ENCODE measurements at regions not wholly inside any gene's neighbourhood (a gene's known extent, or its start where the extent isn't known, plus 50 kb on each side); places are given as distances from the start of the nearest gene placed in this dataset.

DNA sequence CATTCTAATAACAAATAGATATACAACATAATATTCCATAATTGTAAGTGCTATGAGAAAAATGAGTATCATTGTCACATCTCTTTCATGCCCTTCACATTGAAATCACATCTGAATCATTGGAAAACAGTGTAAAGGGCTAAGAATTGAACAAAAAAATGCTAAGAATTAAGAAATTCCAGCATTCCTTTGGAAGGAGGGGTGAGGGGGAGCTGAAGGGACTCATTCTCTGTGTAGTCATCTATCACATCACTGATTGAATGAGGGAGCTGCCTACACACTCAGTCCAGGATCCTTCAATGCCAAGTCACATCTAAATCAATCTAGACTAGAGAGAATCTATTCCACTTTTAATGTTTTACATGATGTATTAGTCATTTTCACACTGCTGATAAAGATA, 286.6 kb downstream of the DTWD2 start:
- no peaks in the 10 kb centered on the region for H3K27me3 ChIP-seq (ENCODE audit: insufficient read depth)
- ATAC-seq (no peak), DNase-seq (ENCODE audit: low spot score) (no peak)
- H3K9me3 Mint-ChIP-seq: peaks cover 36% of the 10 kb centered on the region
- TF ChIP-seq, protein P1, sequence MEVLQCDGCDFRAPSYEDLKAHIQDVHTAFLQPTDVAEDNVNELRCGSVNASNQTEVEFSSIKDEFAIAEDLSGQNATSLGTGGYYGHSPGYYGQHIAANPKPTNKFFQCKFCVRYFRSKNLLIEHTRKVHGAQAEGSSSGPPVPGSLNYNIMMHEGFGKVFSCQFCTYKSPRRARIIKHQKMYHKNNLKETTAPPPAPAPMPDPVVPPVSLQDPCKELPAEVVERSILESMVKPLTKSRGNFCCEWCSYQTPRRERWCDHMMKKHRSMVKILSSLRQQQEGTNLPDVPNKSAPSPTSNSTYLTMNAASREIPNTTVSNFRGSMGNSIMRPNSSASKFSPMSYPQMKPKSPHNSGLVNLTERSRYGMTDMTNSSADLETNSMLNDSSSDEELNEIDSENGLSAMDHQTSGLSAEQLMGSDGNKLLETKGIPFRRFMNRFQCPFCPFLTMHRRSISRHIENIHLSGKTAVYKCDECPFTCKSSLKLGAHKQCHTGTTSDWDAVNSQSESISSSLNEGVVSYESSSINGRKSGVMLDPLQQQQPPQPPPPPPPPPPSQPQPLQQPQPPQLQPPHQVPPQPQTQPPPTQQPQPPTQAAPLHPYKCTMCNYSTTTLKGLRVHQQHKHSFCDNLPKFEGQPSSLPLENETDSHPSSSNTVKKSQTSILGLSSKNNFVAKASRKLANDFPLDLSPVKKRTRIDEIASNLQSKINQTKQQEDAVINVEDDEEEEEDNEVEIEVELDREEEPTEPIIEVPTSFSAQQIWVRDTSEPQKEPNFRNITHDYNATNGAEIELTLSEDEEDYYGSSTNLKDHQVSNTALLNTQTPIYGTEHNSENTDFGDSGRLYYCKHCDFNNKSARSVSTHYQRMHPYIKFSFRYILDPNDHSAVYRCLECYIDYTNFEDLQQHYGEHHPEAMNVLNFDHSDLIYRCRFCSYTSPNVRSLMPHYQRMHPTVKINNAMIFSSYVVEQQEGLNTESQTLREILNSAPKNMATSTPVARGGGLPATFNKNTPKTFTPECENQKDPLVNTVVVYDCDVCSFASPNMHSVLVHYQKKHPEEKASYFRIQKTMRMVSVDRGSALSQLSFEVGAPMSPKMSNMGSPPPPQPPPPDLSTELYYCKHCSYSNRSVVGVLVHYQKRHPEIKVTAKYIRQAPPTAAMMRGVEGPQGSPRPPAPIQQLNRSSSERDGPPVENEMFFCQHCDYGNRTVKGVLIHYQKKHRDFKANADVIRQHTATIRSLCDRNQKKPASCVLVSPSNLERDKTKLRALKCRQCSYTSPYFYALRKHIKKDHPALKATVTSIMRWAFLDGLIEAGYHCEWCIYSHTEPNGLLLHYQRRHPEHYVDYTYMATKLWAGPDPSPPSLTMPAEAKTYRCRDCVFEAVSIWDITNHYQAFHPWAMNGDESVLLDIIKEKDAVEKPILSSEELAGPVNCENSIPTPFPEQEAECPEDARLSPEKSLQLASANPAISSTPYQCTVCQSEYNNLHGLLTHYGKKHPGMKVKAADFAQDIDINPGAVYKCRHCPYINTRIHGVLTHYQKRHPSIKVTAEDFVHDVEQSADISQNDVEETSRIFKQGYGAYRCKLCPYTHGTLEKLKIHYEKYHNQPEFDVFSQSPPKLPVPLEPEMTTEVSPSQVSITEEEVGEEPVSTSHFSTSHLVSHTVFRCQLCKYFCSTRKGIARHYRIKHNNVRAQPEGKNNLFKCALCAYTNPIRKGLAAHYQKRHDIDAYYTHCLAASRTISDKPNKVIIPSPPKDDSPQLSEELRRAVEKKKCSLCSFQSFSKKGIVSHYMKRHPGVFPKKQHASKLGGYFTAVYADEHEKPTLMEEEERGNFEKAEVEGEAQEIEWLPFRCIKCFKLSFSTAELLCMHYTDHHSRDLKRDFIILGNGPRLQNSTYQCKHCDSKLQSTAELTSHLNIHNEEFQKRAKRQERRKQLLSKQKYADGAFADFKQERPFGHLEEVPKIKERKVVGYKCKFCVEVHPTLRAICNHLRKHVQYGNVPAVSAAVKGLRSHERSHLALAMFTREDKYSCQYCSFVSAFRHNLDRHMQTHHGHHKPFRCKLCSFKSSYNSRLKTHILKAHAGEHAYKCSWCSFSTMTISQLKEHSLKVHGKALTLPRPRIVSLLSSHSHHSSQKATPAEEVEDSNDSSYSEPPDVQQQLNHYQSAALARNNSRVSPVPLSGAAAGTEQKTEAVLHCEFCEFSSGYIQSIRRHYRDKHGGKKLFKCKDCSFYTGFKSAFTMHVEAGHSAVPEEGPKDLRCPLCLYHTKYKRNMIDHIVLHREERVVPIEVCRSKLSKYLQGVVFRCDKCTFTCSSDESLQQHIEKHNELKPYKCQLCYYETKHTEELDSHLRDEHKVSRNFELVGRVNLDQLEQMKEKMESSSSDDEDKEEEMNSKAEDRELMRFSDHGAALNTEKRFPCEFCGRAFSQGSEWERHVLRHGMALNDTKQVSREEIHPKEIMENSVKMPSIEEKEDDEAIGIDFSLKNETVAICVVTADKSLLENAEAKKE (CRISPR knock-in tag; IDR thresholded peaks at IDR 0.05): no peak
- TF ChIP-seq CTCF (conservative IDR thresholded peaks at IDR 0.05; ENCODE audit: low read depth in 2 of 2): no peak
- peaks cover 6% of the 10 kb centered on the region; the same call in 1 of the 2 replicates for H3K36me3 ChIP-seq (ENCODE audit: insufficient read depth)
- no peaks in the 10 kb centered on the region for H3K79me2 ChIP-seq (replicated peaks; ENCODE audit: insufficient read depth)
- H2AFZ ChIP-seq: no peak overlapping the region
- H3K36me3 Mint-ChIP-seq (ENCODE audit: low read depth): peaks cover 30% of the 10 kb centered on the region
- H3K4me1 ChIP-seq (ENCODE audit: insufficient read depth): no peaks in the 10 kb centered on the region
- H3K4me3 ChIP-seq: no peak overlapping the region
- no peak overlapping the region for H3K27ac Mint-ChIP-seq
- H3F3A ChIP-seq (replicated peaks; ENCODE audit: low read depth): no peaks in the 10 kb centered on the region
- H3K9me2 ChIP-seq (ENCODE audit: insufficient read depth): 0 out of 2 replicates have a peak, but pooled peaks cover 7% of the 10 kb centered on the region
- no peak overlapping the region for H3K4me2 ChIP-seq
- no peak overlapping the region for H3K27ac ChIP-seq (ENCODE audit: low read depth)
- no peaks in the 10 kb centered on the region for H3K4me1 Mint-ChIP-seq
- no peak overlapping the region for H3K4me3 Mint-ChIP-seq
- H3K27me3 Mint-ChIP-seq (ENCODE audit: insufficient read depth, low read depth, poor library complexity): peaks cover 4% of the 10 kb centered on the region
- H4K20me1 ChIP-seq (replicated peaks; ENCODE audit: insufficient read depth): no peaks in the 10 kb centered on the region

- H2AFZ ChIP-seq: no peak overlapping the region
- no peaks in the 10 kb centered on the region for H3K27me3 ChIP-seq (ENCODE audit: insufficient read depth)
- H3K36me3 ChIP-seq (ENCODE audit: insufficient read depth): peaks cover 6% of the 10 kb centered on the region; the same call in 1 of the 2 replicates
- Mint-ChIP-seq H3K36me3 (ENCODE audit: low read depth) (peaks cover 30% of the 10 kb centered on the region), H3K4me3 (no peak overlapping the region), H3K4me1 (no peaks in the 10 kb centered on the region), H3K9me3 (peaks cover 36% of the 10 kb centered on the region), H3K27me3 (ENCODE audit: insufficient read depth, low read depth, poor library complexity) (peaks cover 4% of the 10 kb centered on the region), H3K27ac (no peak overlapping the region)
- ATAC-seq (no peak), DNase-seq (ENCODE audit: low spot score) (no peak)
- no peaks in the 10 kb centered on the region for H4K20me1 ChIP-seq (replicated peaks; ENCODE audit: insufficient read depth)
- H3K4me3 ChIP-seq: no peak overlapping the region
- H3K4me1 ChIP-seq (ENCODE audit: insufficient read depth): no peaks in the 10 kb centered on the region
- H3K79me2 ChIP-seq (replicated peaks; ENCODE audit: insufficient read depth): no peaks in the 10 kb centered on the region
- 0 out of 2 replicates have a peak, but pooled peaks cover 5% of the 10 kb centered on the region for H3K9me2 ChIP-seq (ENCODE audit: insufficient read depth)
- H3K27ac ChIP-seq (ENCODE audit: low read depth): no peak overlapping the region
- no peak overlapping the region for H3K4me2 ChIP-seq
- no peaks in the 10 kb centered on the region for H3F3A ChIP-seq (replicated peaks; ENCODE audit: low read depth)
- TF ChIP-seq CTCF (conservative IDR thresholded peaks at IDR 0.05; ENCODE audit: low read depth in 2 of 2) (no peak), NANOG (IDR thresholded peaks at IDR 0.05; ENCODE audit: borderline replicate concordance) (no peak), EZH2 (IDR thresholded peaks at IDR 0.05; ENCODE audit: low read depth, unreplicated experiment) (no peak), CREB1 (CRISPR knock-in tag; IDR thresholded peaks at IDR 0.05; ENCODE audit: low read depth) (no peak), POLR2AphosphoS5 (IDR thresholded peaks at IDR 0.05; ENCODE audit: low read depth) (no peak), STAT1 (IDR thresholded peaks at IDR 0.05; ENCODE audit: unreplicated experiment) (no peak), JUNB (IDR thresholded peaks at IDR 0.05; ENCODE audit: unreplicated experiment) (no peak)
Observed at GRCh38 chr5:118700510-118700909, 287.8 kb downstream of the DTWD2 start.

All from GM23338 (cell line).